ENCODE measurements at regions not wholly inside any gene's neighbourhood (a gene's known extent, or its start where the extent isn't known, plus 50 kb on each side); places are given as distances from the start of the nearest gene placed in this dataset.
"Not testable (repeated sequence)": the region's sequence is repeated elsewhere in the genome, so short reads cannot be mapped to it uniquely, and the experiment has no call there.

GRCh38 chr13:79912403-79912802 is 428.5 kb downstream of the SPRY2 start:
- DNase-seq (ENCODE audit: low read depth), result no peak

GRCh38 chr13:79910875-79911540 is 429.9 kb downstream of the SPRY2 start:
- DNase-seq (ENCODE audit: low read depth), result no peak

GRCh38 chr13:79909644-79910043 is 428.7 kb downstream of the NDFIP2 start:
- DNase-seq (ENCODE audit: low read depth), result no peak

GRCh38 chr13:79908381-79908780 is 427.4 kb downstream of the NDFIP2 start:
- DNase-seq (ENCODE audit: low read depth), result no peak

GRCh38 chr13:79907527-79907926 is 426.6 kb downstream of the NDFIP2 start:
- DNase-seq (ENCODE audit: low read depth), result no peak

- DNase-seq (ENCODE audit: low read depth), result no peak
Observed at GRCh38 chr13:79906345-79906744, 425.4 kb downstream of the NDFIP2 start.

GRCh38 chr13:79905018-79905417 is 424.1 kb downstream of the NDFIP2 start:
- DNase-seq (ENCODE audit: low read depth), result no peak

- no peak for DNase-seq (ENCODE audit: low read depth)
Observed at GRCh38 chr13:79904581-79904980, 423.6 kb downstream of the NDFIP2 start.

GRCh38 chr13:79901336-79901735 is 420.4 kb downstream of the NDFIP2 start:
- peak; percentile 58 for DNase-seq (ENCODE audit: low read depth)

- DNase-seq (ENCODE audit: low read depth), result no peak
Observed at GRCh38 chr13:79900356-79900755, 419.4 kb downstream of the NDFIP2 start.

- DNase-seq (ENCODE audit: low read depth), result peak; percentile 55
Observed at GRCh38 chr13:79898996-79899395, 418.0 kb downstream of the NDFIP2 start.

- no peak for DNase-seq (ENCODE audit: low read depth)
Observed at GRCh38 chr13:79898202-79898826, 417.4 kb downstream of the NDFIP2 start.

- DNase-seq (ENCODE audit: low read depth), result no peak
Observed at GRCh38 chr13:79896851-79897250, 415.9 kb downstream of the NDFIP2 start.

- DNase-seq (ENCODE audit: low read depth), result no peak
Observed at GRCh38 chr13:79895416-79895815, 414.5 kb downstream of the NDFIP2 start.

- DNase-seq (ENCODE audit: low read depth), result not testable (repeated sequence)
Observed at GRCh38 chr13:79887278-79887677, 406.3 kb downstream of the NDFIP2 start.

GRCh38 chr13:79886601-79887000 is 405.6 kb downstream of the NDFIP2 start:
- DNase-seq (ENCODE audit: low read depth), result no peak

GRCh38 chr13:79884890-79885289 is 403.9 kb downstream of the NDFIP2 start:
- no peak for DNase-seq (ENCODE audit: low read depth)

- DNase-seq (ENCODE audit: low read depth), result no peak
Observed at GRCh38 chr13:79883216-79883615, 402.3 kb downstream of the NDFIP2 start.

- DNase-seq (ENCODE audit: low read depth), result no peak
Observed at GRCh38 chr13:79880818-79881217, 399.9 kb downstream of the NDFIP2 start.

- peak; percentile 56 for DNase-seq (ENCODE audit: low read depth)
Observed at GRCh38 chr13:79874396-79875360, 393.7 kb downstream of the NDFIP2 start.

GRCh38 chr13:79871594-79871993 is 390.6 kb downstream of the NDFIP2 start:
- DNase-seq (ENCODE audit: low read depth), result no peak

- peak; percentile 60 for DNase-seq (ENCODE audit: low read depth)
Observed at GRCh38 chr13:79870766-79871165, 389.8 kb downstream of the NDFIP2 start.

- peak; percentile 24 for DNase-seq (ENCODE audit: low read depth)
Observed at GRCh38 chr13:79870123-79870522, 389.2 kb downstream of the NDFIP2 start.

All from ELR (cell line).